Activated gamma-delta T cell treated with anti-CD3 and anti-CD28 coated beads, Interleukin-2, amount 50 U/mL, for 16 hours (primary cell): ENCODE measurements at regions not wholly inside any gene's neighbourhood (a gene's known extent, or its start where the extent isn't known, plus 50 kb on each side); places are given as distances from the start of the nearest gene placed in this dataset.
"Not testable (repeated sequence)": the region's sequence is repeated elsewhere in the genome, so short reads cannot be mapped to it uniquely, and the experiment has no call there.

Source experiments
- DNase-seq: peaks from one replicate; pipeline ENCODE4 v3.0.0-alpha.2; 2020; ENCODE audit warnings: low read depth

DNA sequence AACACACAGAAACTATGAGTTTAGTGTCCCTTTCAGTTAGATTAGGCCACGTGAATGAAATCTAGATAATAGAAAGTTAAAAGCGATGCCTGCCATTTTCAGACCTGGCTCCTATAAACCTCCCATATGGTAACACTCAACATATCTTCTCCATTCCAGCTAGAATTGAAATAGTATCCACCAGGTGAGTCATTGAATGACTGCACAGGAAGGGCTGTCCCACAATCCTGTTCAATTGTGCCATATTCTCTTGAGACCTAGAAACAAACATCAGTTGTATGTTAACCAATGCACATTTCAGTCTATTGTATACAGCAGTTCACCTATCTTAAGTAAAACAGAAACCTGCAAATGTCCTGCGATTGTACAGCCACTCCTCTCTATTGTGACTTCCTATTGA, 659.3 kb upstream of the SLIT2 start:
- no peak for DNase-seq

- no peak for DNase-seq
Observed at GRCh38 chr4:19583827-19584569, 667.7 kb upstream of the SLIT2 start.

- no peak for DNase-seq
Observed at GRCh38 chr4:19580095-19580494, 671.6 kb upstream of the SLIT2 start.

- no peak for DNase-seq
Observed at GRCh38 chr4:19579608-19580007, 672.1 kb upstream of the SLIT2 start.

DNA sequence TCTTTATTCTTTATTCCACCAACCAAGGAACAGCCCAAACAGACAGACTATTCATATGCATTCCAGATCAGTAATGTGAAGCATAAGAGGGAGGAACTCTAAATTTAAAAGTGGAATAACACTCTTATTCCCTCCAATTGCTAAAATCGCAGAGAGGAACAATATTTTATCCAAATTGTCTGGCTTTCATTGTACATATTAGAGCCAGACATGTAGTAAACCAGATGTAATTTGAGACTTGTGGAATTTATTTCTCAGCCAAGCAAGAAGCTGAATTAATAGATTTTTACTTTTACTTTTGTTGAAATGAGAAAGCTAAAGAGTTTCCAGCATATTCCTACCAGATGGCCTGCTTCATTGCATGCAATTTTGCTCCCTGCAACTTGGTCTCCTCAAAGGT, 674.6 kb upstream of the SLIT2 start:
- DNase-seq = no peak

DNA sequence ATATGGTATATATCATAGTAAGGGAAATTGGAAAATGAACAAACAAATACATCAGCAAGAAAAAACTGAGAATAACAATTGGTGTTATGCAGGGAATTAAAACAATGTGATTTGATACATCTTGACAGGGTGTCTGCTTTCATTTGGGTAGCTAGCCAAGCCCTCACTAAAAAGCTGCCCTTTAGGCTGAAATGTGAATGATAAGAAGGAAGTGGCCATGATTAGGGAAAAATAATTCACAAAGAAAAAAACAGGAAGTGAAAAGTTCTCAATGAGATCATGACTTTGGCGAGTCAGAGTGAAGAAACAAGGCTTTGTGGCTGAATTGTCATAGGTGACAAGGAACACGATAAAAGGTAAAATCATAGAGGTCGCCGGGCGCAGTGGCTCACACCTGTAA, 675.8 kb upstream of the SLIT2 start:
- DNase-seq = no peak

GRCh38 chr4:19566041-19566440, 685.7 kb upstream of the SLIT2 start:
- DNase-seq = no peak

- DNase-seq = no peak
Observed at GRCh38 chr4:19562456-19562855, 689.2 kb upstream of the SLIT2 start.

DNA sequence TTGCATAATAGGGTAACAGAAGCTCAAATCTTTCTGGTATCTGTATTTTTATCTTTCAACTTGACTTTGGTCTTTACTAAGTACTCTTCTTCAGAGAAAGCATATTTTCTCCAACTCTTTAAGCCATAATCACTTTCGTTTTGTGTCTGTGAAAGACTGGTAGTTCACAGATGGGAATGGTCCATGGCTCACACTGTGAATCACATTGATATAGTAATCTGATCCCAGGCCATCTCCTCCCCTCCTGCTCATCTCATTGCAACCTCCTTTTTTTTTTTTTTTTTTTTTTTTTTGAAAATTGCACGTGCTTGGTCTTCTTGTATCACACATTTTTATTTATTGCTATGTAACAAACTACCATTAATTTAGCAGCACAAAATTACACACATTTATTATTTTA, 694.5 kb upstream of the SLIT2 start:
- DNase-seq = no peak

GRCh38 chr4:19556276-19556675, 695.4 kb upstream of the SLIT2 start:
- DNase-seq = not testable (repeated sequence)

DNA sequence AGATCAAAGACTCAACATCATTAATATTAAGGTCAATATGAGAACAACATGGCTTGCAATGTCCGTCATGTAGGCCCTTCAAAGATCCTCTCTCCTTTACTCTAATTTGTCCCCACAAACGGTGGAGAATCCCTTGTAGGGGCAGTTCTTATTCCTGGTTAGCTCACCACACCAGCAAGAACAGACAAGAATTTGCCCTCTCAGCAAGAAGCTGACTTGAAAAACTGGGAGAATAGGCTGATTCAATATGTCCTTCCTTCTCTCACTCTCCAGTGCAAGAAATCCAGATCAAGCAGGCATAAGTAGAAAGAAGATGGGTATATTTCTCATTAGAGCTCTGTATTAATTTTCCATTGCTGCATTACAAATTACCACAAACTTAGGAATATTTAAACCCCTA, 704.2 kb upstream of the SLIT2 start:
- no peak for DNase-seq

- DNase-seq = no peak
Observed at GRCh38 chr4:19544446-19545125, 707.1 kb upstream of the SLIT2 start.

GRCh38 chr4:19540859-19541540, 710.7 kb upstream of the SLIT2 start:
- no peak for DNase-seq

DNA sequence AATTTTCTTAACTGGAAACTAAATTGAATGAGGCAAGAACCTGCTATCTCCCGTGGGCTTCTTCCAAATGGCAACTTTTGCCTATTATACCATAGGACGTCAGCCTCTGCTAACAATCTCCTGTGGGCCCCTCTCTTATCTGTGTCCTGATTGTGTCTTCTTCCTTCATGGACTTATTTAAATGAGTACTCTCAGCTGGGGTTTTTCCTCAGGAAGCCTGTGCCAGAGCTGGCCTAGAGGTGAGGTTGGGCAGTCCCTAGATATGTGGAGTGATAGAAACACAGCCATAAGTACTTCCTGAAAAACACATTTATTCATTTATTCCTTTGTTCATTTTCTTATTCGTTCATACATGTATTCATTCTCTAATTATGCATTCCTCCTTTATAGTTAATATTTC, 712.5 kb upstream of the SLIT2 start:
- DNase-seq = no peak

DNA sequence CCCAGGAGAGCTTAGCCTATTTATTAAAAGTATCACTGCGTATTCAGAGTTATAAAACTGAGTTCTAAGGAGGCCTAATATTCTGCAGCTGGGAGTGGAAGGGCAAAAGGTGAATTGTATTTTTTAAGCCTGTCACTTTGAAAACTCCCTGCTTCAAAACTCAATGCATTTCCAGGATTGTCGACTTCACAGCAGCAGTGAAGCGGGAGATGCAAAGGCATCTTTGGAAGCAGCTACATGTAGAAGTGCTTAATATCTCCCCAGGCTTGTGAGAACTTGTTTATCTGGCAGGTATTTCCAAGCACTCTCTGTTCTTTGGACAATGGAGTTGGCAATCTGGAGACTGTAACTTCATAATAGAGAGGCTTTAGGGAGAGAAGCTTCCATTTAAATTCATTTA, 717.5 kb upstream of the SLIT2 start:
- no peak for DNase-seq

DNA sequence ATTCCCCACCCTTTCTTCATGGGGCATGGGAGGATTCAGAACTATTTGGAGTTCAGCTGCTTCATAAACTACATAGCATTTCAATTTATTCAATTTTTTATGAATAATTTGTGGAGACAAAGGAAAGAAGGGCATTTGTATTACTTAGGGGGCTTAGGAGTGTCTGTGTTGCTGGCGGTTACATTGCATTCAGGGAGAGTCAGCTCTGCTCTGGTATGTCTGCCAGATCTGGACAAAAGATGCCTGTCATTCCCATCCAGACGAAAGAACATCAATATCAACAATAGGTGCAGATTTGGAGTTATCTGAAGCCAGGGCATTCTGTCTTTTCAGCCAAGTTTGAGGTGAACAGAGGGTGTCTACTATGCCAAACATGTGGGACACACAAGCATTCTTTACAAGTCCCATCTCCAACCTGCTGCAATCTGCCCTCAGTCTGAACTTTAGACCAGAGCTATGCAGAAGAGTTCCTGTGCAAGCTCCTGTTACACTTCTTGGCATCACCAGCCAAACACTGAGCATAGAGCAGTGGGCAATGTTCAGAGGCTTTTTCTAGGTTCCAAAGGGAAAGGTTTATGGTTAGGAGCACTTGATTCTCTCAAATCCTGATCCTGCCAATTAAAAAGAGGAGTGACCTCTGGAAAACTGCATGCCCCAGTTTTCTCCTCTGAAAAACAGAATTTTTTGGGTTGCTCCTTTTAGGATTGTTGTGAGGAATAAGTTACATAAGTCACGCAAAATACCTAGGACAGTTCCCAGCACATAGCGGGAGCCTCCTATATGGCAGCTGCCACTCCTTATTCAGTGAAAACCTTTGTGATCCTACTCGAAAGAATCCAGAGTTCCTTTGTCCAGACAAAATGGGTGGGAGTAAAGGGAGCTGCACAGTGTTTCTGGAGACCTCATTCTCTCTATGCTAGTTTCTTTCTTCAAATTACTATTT, 719.5 kb upstream of the SLIT2 start:
- no peak for DNase-seq

GRCh38 chr4:19523964-19524363, 727.7 kb upstream of the SLIT2 start:
- no peak for DNase-seq

- no peak for DNase-seq
Observed at GRCh38 chr4:19522966-19523365, 728.7 kb upstream of the SLIT2 start.

DNA sequence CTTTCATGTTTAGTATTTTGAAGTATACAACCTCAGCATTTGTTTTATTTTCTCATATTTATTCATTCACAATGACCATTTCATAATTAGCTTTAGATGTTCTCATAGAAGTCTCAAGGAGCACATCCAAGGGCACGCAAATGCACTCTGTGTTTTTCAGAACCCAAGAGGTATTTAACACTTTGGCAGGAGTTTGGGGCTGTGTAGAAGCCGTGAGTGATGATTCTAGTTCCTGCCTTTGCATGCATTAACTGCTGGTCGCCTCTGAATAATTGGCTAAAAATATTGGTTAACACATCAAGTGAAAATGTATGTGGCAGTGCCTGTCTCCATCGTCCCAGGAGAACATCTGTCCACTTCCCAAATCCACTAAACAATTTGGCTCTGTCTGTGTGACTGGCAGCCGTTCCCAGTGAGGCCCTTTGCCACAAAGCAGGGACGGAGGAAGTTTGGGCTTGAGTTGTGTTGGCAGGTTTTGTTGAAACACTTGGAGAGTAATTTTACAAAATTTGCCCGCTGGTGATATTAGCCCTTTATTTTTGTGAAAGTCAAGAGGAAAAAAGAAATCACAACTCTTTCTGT, 730.7 kb upstream of the SLIT2 start:
- no peak for DNase-seq

DNA sequence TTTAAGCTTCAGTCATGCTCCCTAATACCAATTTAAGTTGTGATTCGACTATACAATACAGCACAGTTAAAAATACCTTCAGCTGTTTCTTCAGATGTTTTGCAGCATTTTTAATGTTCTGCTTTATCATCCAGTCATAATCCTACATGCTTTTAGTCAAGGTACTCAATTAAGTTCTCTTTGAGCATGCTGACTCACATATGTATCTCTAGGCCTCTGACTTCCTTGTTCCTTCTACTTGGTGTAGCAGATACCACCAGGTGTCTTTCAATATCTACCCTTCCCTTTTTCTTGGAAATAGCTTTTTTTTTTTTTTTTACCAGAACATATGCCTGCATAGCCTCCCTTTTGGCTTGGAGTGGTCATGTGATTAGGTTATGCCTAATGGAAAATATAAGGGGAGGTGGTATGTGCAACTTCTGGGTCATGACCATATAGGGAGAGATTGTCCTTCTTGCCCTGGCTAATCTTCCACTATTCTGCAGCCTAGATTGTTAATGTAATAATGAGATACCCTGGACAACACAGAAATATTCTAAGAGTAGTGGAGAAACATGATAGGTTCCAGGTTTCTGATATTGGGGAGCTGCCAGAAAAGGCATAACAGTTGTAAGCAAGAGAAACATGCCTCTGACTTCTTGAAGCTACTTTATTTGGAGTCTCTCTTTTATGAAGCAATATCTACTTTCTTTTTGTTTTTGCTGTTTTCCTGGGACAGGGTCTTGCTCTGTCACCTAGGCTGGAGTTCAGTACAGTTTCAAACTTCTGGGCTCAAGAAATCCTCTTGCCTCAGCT, 737.2 kb upstream of the SLIT2 start:
- DNase-seq = no peak

- no peak for DNase-seq
Observed at GRCh38 chr4:19512086-19512485, 739.6 kb upstream of the SLIT2 start.
